Stimulated activated naive CD8-positive, alpha-beta T cell treated with anti-CD3 and anti-CD28 coated beads, Interleukin-15, Interleukin-2, amounts not matched to agents 100 U/mL and 50 U/mL, for 24 hours (primary cell): ENCODE measurements at regions not wholly inside any gene's neighbourhood (a gene's known extent, or its start where the extent isn't known, plus 50 kb on each side); places are given as distances from the start of the nearest gene placed in this dataset.
A peak's percentile ranks its signal among the peaks of the same experiment; 100 is the strongest.
"Not testable (repeated sequence)": the region's sequence is repeated elsewhere in the genome, so short reads cannot be mapped to it uniquely, and the experiment has no call there.

ENCODE experiments used
- ATAC-seq: fragments of 150-1000 bp; cut with Tn5 transposase; one replicate; pipeline ENCODE4 v1.10.0; 2021
- DNase-seq: peaks from one replicate; pipeline ENCODE4 v3.0.0; 2021

GRCh38 chr5:44756097-44756496, 52.6 kb upstream of the MRPS30 start:
- not testable (repeated sequence) for ATAC-seq

DNA sequence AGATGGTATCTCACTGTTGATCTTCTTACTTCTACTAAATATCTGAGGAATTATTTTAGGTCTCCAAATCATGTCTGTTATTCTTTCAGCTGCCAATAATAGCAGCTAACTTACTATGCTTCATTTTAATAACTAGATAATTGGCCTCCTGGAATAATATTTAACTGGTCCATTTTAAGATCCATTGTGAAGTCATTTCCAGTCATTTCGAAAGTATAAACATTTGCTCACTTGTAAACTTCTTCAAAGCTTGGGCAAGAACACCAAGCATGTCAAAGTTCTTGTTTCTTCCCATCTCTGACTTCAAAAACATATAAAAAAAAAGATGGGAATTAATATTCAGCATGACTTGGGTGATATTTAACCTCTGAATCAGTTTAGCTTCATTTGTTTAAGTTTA, 61.4 kb upstream of the MRPS30 start:
- ATAC-seq (no peak), DNase-seq (no peak)

More at GRCh38 chr5:44756097-44756496, 52.6 kb upstream of the MRPS30 start:
- DNase-seq, result not testable (repeated sequence)

DNA sequence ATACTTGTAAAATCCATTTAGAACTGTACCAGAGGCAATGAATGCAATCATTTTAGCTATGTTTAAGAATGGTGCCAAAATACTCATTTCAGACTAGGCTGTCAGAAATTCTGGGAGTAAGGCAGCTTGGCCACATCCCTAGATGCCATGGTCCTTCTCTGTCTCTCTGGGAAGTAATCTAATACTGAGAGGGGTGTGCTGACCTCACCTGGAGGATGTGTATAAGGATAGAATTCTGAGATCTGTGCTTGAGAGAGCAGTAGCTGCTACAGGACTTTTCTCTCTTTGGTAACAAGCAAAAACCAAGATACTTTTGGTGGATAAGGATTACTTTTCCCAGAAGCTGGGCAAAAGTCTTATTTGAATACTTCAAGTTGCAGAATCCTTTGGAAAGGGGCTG, 68.1 kb upstream of the MRPS30 start:
- ATAC-seq, result no peak

GRCh38 chr5:44729536-44729935, 79.2 kb upstream of the MRPS30 start:
- DNase-seq, result no peak
- no peak for ATAC-seq

More for the DNA sequence above, 68.1 kb upstream of the MRPS30 start:
- DNase-seq, result no peak

GRCh38 chr5:44727100-44727499, 81.6 kb upstream of the MRPS30 start:
- DNase-seq (no peak), ATAC-seq (no peak)

GRCh38 chr5:44719856-44720255, 88.9 kb upstream of the MRPS30 start:
- no peak for ATAC-seq
- DNase-seq, result no peak

GRCh38 chr5:44714871-44715561, 93.7 kb upstream of the MRPS30 start:
- DNase-seq, result no peak
- ATAC-seq, result no peak

GRCh38 chr5:44713446-44713845, 95.3 kb upstream of the MRPS30 start:
- ATAC-seq, result no peak
- no peak for DNase-seq

DNA sequence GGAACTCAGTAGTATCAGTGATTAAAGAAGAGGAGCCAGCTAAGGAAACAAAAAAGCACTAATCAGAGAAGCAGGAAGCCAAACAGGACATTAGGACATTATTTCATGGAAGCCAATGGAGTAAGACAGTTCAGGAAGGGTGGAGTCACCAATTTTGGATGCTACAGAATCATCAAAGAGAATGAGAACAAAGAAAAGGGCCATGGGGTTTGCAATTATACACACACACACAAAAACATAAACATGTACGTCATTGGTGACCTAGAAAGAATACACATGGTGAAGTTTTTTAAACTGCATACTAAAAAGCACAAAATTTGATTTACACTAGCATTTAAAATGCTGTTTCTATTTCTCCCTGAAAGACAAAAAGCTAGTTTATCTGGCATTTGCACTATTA, 96.8 kb upstream of the MRPS30 start:
- no peak for DNase-seq
- ATAC-seq, result no peak

- DNase-seq (no peak), ATAC-seq (no peak)
These were observed 100.1 kb upstream of the MRPS30 start for GRCh38 chr5:44708602-44709001.

DNA sequence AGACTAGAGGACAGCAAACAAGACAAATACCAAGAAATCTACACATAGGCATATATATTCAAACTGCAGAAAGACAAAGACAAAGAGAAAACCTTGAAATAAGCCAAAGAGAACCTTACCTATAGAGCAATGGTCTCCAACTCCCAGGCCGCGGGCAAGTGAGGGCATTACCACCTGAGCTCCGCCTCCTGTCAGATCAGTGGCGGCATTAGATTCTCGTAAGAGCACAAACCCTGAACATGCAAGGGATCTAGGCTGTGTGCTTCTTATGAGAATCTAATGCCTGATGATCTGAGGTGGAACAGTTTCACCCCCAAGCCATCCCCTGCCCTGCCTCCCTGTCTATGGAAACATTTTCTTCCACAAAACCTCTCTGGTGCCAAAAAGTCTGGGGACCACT, 101.0 kb upstream of the MRPS30 start:
- ATAC-seq (no peak), DNase-seq (no peak)

DNA sequence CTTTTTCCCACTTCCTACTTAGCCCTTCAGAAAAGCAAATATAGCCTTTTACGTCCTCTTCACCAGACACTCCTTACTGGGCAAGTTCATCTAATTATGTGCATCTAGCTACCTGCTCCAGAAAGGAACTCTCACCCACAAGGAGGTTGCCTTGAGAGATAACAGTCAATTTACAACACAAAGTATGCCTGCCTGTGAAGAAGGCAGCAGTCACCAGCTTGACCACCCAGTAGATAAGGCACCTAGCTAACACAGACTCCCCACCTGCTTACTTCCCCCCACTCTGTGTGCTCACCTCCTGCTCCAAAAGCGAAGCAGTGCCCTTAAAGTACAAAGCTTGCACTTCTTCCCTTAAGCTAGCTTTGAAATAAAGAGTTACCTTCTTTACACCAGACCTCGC, 111.7 kb upstream of the MRPS30 start:
- DNase-seq, result no peak
- no peak for ATAC-seq

- no peak for ATAC-seq
- no peak for DNase-seq
These were observed 113.5 kb upstream of the MRPS30 start for GRCh38 chr5:44695259-44695658.

GRCh38 chr5:44691802-44692201, 116.9 kb upstream of the MRPS30 start:
- DNase-seq (no peak), ATAC-seq (no peak)

DNA sequence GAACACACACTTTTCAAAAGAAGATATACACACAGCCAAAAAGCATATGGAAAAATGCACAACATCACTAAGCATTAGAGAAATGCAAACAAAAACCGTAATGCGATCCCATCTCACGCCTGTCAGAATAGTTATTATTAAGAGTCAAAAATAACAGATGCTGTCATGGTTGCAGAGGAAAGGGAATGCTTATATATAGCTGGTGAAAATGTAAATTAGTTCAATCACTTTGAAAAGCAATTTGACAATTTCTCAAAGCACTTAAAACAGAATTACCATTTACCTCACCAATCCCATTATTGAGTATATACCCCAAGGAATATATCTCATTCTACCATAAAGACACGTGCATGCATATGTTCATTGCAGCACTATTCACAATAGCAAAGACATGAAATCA, 126.8 kb upstream of the MRPS30 start:
- ATAC-seq (no peak), DNase-seq (no peak)

DNA sequence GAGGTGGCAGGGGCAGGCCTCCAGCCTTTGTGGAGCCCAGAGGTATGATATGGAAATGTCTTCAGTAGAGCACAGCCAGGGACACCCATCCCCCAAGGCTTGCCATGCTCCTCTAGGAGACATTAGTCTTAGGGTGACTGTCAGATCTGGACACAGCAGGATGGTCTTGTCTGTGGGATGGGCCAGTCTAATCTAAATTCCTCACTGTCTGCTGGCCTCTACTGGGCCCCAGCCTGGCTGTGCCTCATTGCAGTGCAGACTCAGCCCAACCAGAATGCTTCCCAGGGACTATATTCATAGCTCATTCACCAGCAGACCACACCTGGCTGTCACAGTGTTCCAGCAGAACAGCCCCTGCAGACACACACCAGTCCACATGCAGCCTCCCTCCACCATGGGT, 129.5 kb upstream of the MRPS30 start:
- no peak for DNase-seq
- no peak for ATAC-seq

DNA sequence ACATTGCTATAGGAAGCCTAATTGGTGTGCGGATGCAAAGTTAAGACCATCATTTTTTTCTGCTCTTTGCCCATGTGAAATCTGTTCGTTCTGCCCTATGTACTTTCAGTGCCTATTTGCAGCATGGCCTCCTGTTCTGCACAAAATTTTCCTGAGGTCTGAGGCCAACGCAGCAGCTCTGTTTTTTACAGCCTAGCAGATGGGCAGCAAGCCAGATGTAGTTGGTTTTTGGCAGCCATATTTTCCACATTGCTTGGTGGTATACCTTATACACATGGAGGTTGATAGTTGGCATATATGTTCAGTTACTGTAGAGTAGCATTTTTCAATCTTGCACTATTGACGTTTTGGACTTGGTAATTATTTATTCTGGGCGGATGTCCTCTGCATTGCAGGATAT, 133.5 kb upstream of the MRPS30 start:
- DNase-seq, result no peak
- ATAC-seq, result no peak

- ATAC-seq (no peak), DNase-seq (no peak)
These were observed 134.3 kb upstream of the MRPS30 start for GRCh38 chr5:44674461-44674860.

DNA sequence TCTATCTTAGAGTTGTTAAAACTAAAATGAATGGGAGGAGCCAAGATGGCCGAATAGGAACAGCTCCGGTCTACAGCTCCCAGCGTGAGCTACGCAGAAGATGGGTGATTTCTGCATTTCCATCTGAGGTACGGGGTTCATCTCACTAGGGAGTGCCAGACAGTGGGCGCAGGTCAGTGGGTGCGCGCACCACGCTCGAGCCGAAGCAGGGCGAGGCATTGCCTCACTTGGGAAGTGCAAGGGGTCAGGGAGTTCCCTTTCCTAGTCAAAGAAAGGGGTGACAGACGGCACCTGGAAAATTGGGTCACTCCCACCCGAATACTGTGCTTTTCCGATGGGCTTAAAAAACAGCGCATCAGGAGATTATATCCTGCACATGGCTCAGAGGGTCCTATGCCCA, 140.3 kb upstream of the MRPS30 start:
- not testable (repeated sequence) for ATAC-seq, DNase-seq

- DNase-seq, result no peak
- ATAC-seq, result peak; percentile 9
These were observed 143.5 kb upstream of the MRPS30 start for GRCh38 chr5:44665101-44665701.

DNA sequence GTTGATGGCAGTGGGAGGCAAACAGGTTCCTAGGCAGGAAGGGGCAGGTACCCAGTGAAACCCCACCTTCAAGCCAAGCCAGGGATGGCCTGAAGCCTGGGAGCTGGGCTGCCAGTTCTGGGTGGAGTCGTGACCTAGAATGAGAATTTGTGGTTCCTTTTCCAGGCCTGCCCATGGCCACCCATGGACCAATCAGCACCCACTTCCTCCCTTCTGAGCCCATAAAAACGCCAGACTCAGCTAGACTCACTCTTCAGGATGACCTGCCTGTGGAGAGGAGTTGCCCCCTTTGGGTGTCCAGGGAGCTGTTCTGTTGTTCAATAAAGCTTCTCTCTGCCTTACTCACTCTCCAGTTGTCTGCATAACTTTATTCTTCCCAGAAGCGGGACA, 144.0 kb upstream of the MRPS30 start:
- DNase-seq (no peak), ATAC-seq (no peak)

GRCh38 chr5:44663991-44664710, 144.6 kb upstream of the MRPS30 start:
- ATAC-seq (peak; percentile 9), DNase-seq (no peak)

- DNase-seq (no peak), ATAC-seq (no peak)
These were observed 146.9 kb upstream of the MRPS30 start for GRCh38 chr5:44661851-44662250.

DNA sequence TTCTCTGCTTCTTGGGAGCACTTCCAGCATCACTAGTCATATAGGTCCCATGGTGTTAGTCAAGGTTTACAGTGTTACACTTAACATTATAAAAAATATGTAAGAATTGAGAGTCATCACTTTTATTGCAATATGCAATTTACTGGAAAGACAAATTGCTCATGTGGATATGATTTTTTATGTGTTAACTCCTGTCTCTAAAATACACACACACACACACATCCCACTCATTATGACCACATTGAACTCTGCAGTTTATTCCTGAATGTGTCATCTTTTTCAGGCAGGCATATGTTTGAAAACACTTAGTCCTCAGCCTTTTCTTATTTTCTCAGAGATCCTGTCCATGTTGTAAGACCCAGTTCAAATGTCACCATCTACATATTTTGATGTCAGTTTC, 148.5 kb upstream of the MRPS30 start:
- ATAC-seq, result no peak
- no peak for DNase-seq
